HG03066 (cell line): ENCODE measurements at regions not wholly inside any gene's neighbourhood (a gene's known extent, or its start where the extent isn't known, plus 50 kb on each side); places are given as distances from the start of the nearest gene placed in this dataset.

Experiments used
- ATAC-seq: cut with Tn5 transposase; IDR thresholded peaks from one replicate; pipeline ENCODE4 v1.9.1; 2021; ENCODE audit warnings: low read depth; ENCODE audit not compliant: unreplicated experiment

DNA sequence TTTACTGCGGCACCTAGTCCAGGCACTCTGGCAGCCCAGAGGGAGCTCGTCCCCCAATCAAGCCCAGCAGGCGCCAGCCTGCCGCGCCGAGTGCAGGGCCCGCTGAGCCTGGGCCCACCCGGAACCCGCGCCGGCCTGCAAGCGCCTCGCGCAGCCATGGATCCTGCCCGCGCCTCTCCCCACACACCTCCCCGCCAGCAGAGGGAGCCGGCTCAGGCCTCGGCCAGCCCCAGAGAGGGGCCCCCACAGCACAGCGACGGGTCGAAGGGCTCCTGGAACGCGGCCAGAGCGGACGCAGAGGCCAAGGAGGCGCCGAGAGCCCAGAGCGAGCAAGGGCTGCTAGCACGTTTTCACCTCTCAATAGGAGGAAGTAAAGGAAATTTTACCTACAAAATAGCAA, 767.0 kb downstream of the MRPL39 start:
- no peak for ATAC-seq

- ATAC-seq, result no peak
Measured at GRCh38 chr21:24832961-24833360, 774.3 kb downstream of the MRPL39 start.

- no peak for ATAC-seq
Measured at GRCh38 chr21:24829397-24829796, 777.9 kb downstream of the MRPL39 start.

- no peak for ATAC-seq
Measured at GRCh38 chr21:24826822-24827221, 780.5 kb downstream of the MRPL39 start.

- no peak for ATAC-seq
Measured at GRCh38 chr21:24825348-24825747, 781.9 kb downstream of the MRPL39 start.

- no peak for ATAC-seq
Measured at GRCh38 chr21:24824209-24824608, 783.1 kb downstream of the MRPL39 start.

GRCh38 chr21:24823247-24823646, 784.0 kb downstream of the MRPL39 start:
- ATAC-seq, result no peak

- ATAC-seq, result no peak
Measured at GRCh38 chr21:24785033-24785432, 822.2 kb downstream of the MRPL39 start.

DNA sequence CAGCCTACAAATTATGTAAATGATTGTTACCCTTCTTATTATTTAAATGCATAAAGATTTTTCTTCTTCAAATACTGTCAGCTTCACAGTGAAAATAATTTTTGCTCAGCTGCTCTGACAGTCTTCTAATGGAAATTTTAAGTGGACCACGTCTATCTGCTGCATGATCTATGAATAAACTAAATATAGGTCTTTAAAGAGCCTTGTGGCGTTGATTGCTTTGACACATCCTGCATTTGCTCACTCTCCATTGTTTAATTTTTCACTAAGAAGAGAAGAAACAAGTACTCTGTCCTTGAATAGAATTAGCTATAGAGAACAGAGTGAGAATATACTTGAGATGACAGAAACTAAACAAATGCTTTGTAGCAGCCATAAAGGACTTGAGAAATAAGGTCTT, 826.1 kb downstream of the MRPL39 start:
- no peak for ATAC-seq

- ATAC-seq, result no peak
Measured at GRCh38 chr21:24759348-24760075, 847.8 kb downstream of the MRPL39 start.

GRCh38 chr21:24738063-24738462, 869.2 kb downstream of the MRPL39 start:
- ATAC-seq, result no peak

DNA sequence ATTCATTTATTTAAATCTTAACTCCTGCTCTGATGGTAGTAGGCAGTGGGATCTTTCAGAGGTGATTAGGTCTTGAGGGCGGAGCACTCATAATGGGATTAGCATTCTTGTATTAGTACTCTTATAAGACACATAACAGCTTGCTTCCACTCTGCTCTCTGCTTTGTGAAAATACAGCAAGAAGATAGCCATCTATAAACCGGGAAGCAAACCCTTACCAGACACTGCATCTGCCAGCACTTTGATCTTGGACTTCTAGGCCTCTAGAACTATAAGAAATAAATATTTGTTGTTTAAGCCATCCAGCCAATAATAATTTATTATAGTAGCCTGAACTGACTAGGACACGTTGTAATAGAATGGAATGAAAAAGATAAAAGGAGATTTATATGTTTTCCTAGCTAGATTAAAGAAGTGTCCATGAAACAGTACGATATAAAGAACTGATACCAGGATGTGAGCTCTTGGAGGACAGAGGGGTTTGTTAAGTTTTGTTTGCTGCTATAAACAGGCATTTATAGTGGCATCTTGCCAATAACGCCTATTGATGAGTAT, 869.9 kb downstream of the MRPL39 start:
- ATAC-seq, result no peak

- no peak for ATAC-seq
Measured at GRCh38 chr21:24730661-24731060, 876.6 kb downstream of the MRPL39 start.

- ATAC-seq, result no peak
Measured at GRCh38 chr21:24729568-24729967, 877.7 kb downstream of the MRPL39 start.

- ATAC-seq, result no peak
Measured at GRCh38 chr21:24727803-24728440, 879.4 kb downstream of the MRPL39 start.

- ATAC-seq, result no peak
Measured at GRCh38 chr21:24716281-24716918, 890.9 kb downstream of the MRPL39 start.

GRCh38 chr21:24714646-24715200, 892.6 kb downstream of the MRPL39 start:
- ATAC-seq, result no peak

GRCh38 chr21:24705201-24705600, 902.1 kb downstream of the MRPL39 start:
- no peak for ATAC-seq

GRCh38 chr21:24693779-24694178, 913.5 kb downstream of the MRPL39 start:
- ATAC-seq, result no peak

DNA sequence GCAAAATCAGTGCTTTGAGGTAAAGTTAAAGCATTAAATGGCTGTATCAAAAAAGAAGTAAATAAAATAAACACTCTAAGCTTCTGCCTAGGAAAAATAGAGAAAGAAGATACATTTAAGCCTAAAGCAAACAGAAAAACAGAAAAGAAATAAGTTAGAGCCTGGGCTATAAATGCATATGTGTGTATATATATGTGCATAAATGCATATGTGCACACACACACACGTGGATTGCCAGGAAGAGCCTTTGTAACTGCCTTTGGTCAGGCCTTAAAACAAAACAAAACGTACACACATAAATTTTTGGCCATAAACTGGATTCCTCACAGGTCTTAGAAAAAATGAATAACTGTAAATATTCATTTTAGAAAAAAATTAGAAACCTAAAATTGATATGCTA, 925.8 kb downstream of the MRPL39 start:
- ATAC-seq, result no peak

- ATAC-seq, result no peak
Measured at GRCh38 chr21:24671901-24672300, 935.4 kb downstream of the MRPL39 start.
